ENCODE measurements at regions not wholly inside any gene's neighbourhood (a gene's known extent, or its start where the extent isn't known, plus 50 kb on each side); places are given as distances from the start of the nearest gene placed in this dataset.

DNA sequence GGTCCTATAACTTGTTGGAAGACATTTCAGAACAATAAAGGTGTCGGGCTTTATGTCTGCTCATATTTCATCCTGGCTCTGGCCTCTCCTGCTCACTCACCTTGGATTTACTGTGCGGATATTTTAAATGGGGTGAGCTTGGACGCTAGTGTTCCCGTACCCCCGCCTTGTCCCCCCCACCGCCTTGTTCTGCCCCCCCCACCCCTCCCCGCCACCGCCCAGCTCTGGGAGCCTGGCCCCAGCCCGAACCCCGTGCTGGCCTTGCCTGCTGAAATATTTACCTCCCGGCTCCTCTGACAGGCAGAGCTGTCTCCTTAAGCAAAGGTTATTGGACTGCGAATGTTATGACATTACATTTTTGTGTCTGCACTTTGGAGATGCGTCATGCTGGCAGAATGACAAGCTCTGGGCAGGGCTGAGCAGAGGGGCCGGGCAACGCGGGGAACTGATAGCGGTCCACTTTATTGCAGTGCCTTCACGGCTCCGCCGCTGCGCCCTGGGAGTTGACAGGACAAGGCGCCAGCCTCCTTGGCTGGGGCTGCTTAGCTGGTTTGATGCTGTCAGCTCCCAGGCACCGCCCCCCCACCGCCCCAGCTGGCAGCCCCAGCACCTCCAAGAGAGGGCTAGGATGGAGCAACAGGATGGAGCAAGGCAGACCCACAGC lies 222.5 kb upstream of the GSE1 start:
- DNase-seq (ENCODE audit: low spot score) = no peak

DNA sequence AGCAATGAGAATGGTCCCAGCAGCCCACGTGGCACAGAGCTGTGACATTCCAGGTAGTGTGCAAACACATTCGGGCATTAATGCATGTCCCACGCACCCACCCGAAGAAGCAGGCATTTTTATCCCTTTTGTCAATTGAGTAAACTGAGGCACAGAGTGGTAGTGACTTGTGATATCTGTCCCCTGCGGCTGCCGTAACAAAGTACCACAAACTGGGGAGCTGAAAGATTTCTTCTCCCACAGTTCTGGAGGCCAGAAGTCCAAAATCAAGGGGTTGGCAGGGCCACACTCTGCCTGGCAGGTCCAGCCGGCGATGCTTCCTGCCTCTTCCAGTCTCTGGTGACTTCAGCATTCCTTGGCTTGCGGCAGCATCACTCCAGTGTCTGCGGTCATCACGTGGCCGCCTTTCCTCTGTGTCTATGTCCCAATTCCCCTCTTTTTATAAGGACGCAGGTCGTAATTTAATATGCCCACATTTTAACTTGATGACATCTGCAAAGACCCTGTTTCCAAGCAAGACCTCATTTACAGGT lies 221.9 kb upstream of the GSE1 start:
- no peak for DNase-seq (ENCODE audit: low spot score)

DNA sequence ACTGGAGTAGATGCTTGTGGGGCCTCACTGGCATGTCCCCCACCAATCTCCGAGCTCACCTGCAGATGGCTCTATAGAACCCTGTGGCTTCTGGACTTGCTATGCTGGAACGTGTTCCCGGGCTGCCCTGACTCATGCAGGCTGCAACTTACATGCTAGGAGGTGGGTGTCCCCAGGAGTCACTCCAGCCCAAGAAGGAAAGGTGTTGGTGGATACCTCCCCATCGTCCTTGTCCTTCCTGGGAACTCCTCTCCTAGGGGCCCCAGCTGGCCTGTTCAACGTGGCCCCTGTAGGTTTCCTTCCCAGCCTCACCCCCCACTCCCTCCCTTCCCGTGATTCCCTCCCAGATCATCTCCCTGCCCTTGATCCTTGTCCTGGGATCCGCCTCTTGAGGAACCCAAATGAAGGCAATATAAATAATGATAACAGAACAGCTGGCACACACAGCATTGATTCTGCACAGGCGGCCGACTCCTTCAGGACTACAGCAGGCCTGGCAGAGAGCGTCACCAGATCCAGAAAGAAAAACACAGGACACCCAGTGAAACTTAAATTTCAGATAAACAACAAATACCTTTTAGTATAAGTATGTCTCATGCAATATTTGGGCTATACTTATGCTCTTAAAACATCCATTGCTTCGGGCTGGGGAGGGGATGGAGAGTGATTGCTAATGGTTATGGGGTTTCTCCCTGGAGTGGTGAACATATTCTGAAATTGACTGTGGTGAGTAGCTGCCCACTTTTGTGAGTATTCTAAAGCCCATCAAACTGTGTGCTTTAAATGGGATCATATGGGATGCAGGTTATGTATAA lies 221.1 kb upstream of the GSE1 start:
- no peak for DNase-seq (ENCODE audit: low spot score)

DNA sequence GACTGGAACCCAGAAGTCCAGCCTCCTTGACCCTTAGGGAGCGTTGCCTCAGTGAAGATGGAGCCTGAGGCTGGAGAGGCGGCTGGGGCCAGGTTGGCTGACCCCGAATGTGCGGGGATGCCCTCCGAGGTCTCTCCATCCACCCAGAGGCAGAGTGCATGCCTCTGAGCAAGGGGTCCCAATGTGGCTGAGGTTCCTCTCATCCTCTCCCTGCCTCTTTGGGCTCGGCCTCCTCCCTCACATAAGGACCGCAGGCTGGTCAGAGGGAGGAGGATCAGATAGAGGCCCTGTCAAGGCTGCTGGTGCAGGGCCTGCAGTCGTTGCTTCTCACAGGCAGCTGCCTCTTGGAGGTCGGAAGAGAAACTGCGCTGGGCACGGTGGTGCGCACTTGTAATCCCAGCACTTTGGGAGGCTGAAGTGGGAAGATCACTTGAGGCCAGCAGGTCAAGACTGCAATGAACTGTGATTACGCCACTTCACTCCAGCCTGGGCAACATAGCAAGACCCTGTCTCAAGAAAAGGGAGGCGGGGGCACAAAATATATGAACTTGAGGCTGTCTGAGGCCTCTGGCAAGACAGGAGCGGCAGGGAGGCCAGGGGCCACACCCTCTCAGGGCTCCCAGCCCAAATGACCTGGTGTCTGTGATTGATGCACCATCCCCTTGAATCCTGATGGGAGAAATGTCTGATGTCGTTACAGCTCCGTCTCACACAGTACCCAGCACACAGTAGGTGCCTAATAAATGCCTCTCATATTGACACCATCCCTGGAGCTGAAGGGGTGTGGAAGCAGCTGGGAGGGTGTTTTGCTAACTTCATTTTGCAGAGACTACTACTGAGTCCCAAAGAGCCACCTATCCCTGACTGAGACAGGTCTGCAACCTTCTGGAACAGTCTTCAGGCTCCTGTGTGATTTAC lies 220.1 kb upstream of the GSE1 start:
- no peak for DNase-seq (ENCODE audit: low spot score)

DNA sequence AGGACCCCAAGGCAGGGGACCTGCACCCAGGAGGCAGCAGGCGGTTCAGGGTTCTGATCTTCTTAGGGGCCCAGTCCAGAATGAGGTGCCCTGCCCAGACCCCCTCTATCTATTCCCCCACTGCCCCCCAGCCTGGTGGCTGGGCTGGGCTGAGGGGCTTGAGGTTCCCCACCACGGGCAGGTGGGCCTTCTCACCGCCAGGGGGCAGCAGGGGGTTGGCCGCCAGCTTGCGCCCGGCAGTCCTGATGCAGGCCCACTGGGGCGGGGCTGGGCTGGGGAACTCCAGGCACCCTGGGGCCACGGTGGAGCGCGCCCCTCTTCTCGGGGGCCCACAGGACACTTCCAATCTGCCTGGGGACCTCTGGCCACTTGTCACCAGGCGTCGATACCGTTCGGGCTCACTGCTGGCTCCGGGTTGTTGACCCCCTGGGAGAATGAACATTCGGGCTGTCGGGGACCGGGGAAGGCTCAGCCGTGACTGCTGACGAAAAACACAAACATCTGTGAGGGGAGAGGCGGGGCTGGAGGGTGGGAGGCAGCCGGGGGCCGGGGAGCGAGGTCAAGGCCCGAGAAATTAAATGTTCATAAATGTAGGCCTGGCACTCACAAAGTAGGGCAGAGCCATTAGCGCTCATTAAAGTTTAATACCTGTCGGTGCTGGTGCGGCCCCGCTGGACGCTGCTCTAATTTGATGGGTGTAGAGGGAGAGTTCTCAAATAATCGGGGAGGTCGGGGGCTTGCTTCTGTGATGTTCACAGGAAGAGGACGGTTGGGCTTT lies 219.3 kb upstream of the GSE1 start:
- DNase-seq (ENCODE audit: low spot score) = peak; percentile 78

DNA sequence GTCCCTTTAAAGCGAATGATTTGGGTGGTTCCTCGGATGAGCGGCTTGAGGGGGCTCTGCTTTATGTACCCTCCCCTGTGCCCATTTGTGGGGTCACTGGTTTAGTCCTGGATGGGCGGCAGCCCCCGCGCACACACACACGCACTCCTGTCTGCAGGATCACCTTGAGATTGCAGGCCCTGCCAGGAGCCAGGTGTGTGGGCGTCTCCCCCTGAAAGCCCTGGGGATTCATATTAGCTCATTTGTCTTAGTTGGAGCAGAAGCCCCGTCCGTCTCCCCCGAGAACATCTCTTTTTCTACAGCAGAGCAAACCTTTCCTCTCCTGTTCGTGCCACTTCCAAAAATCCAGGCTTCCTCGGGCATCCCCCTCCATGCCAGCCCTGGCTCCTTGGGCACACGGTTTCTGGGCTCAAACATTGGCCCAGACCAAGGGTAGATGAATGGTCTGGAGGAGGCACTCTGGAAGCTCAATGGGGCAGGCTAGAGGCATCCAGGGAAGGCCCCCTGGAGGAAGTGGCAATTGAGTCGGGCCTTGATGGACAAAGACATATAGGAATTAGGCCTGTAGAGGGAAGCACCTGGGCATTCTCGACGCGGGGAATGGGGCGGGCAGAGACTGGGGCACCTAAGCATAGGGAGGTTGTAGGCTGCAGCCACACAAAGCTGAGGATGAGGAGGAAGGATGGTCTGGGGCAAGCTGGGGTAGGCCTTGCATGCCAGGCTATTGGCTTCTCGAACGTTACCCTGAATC lies 218.5 kb upstream of the GSE1 start:
- DNase-seq (ENCODE audit: low spot score) = peak; percentile 50

DNA sequence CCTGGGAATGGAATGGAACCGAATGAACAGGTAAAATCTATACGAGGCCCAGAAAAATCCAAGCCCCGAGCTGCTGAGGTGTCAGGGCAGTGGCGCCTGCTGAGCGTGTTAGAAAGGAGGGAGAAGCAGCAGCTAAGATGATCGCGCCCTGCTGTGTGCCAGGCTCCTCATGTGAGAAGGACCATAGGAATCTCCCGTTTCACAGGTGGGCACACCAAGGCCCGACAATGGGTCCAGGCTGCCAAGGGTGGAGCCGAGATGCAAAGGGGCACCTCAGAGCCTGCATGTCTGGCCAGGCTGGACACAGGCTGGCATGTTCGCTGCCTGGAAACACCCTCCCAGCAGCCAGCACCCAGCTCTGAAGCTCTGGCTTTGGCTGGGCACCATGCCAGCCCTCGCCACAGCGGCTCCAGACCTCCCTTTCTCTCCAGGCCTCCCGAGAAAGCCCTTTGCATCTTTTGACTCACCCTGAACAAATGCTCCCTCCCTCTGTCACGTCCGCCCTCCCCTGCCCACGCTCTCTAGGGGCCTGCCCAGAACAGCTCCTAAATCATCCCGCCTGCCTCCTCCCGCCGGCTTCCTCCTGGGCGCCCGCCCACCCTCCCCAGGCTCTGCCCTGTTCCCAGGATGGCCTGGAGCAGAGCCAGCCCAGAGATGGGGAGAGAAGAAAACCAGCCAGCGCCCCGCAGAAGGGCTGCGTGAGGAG lies 217.8 kb upstream of the GSE1 start:
- DNase-seq (ENCODE audit: low spot score) = no peak

DNA sequence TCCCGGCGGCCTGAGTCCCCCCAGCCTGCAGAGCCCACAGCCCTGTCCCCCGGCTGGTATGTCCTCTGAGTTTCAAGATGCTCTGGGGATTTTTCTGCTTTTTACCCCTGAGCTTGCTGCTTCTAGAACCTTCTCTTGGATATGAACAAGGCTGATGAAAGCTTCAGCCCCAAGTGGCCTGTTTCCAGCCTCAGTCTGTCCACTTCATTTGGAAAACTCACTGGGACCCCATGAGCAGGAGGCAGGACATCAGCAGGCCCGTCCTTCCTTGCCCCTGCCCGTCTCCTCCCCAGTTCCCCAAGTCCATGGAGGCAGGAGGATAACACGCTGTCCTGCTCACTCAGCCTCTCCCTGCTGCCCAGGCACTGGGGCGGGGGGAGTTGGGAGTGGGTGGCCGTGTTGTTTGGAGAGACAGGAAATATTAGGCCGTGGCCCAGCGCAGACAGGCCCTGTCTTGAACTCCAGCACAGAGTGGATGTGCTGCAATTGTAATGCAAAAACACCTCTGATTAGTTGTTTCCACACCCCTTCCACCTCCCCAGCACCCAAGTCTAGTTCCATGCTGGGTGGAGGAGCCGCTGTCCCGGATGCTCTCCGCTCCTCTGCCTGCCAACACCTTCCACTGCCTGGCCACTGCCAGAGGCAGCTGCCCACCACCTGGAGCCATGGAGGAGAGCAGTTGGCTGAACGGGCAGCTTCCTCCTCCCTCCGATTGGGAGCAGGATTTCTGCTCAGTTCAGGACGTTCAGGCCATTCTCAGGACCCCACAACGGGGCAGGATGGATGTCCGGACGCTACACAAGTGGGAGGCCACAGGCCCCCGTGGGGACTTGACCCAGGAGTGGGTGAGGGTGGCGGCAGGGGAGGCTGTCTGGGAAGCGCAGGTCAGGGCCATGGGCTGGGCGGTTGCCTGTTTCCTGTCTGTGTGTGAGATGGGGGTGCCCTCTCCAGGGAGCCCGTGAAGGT lies 216.9 kb upstream of the GSE1 start:
- DNase-seq (ENCODE audit: low spot score) = no peak

DNA sequence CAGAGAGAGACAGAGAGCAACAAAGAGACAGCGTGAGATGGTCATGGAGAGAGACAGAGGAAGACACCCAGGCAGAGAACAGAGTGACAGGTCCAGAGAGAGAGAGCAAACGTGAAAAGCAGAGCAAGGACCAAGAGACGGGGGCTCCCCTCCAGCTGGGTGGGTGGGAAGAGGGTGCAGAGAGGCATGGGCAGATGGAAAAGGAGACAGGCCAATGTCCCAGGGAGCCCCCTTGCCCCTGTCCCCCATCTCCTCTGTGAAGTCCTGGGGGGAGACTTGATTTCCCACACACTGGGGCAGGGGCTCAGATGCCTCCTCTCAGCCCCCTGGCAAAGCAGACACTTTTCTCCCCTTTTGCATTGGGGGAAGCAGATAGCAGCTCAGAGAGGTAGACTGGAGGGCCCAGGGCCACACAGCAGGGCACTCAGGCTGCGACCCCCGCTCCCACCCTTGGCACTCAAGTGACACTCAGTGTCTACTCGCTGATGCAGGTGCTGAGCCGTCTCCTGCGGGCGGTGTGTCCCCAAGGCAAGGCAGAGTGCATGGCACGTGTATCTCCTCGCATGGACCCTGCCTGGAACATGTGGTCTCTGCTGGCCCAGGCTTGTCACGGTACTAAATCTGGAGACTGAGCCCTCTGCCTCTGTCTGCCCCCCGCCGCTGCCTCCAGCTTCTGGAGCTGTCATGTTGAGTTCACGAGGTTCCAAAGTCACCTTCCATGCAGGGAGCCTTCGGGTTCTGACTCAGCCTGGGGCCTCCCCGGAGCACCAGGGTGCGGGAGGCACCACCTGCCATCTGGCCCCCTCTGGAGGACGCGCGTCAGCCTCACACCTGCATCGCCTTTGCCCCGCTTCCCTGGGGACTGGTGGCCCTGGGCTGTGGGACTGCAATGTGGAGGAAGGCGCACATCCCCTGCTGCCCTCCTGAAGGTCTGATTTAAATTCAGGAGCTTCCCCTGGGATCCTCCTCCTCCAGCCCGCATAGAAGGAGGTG lies 215.9 kb upstream of the GSE1 start:
- peak; percentile 90 for DNase-seq (ENCODE audit: low spot score)

DNA sequence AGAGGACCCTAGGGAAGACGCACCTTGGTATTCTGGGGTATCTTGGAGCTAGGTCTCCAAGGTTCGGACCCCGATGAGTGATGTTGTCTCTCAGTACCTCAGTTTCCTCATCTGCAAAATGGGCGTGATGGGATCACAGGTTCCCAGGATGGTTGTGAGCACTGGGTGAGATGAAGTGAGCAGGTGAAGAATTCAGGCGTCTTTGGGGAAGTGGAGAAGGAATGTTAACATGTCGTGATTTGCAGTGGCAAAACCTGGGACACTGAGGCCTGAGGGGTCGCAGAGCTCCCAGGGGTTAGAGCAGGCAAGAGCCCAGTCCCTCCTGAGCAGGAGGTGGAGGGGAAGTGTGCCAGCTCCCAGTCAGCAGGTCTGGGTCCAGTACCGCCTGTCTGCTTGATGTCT lies 215.1 kb upstream of the GSE1 start:
- DNase-seq (ENCODE audit: low spot score) = no peak

DNA sequence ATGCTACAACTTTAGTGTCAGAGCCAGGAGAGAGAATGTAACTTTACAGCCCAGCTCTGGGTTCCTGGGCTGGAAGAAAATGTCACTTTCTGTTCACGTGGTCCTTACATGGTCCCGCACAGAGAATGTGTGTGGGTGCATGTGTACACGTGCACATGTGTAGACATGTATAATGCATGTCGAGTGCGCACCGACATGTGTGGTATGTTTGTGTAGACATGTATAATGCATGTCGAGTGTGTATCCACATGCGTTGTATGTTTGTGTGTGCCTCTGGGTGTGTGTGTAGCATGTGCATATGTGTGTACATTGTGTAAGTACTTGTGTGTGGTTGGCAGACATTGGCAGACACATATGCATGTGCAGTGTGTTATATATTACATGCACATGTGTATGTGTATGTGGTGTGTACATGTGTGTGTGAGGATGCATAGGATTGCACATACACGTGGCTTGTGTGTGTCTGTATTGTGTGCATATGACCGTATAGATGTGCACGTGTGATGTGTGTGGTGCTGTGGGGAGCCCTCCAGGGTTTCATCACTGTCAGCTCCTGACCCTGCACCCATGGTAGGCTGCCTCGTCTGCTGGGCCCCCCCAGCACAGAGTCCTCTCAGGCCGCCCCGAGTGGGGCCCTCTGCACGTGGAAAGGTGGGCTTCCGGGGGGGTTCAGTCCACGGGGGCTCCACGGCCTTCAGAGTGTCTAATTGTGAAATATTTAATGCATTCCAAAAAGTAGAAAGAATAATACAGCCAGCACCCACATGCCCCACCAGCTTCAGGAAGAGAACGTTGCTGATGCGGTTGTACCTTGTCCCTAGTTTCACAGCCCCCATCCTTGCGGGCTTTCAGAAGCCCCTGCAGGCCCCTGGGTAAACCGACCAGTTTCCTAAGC lies 214.2 kb upstream of the GSE1 start:
- DNase-seq (ENCODE audit: low spot score) = no peak

DNA sequence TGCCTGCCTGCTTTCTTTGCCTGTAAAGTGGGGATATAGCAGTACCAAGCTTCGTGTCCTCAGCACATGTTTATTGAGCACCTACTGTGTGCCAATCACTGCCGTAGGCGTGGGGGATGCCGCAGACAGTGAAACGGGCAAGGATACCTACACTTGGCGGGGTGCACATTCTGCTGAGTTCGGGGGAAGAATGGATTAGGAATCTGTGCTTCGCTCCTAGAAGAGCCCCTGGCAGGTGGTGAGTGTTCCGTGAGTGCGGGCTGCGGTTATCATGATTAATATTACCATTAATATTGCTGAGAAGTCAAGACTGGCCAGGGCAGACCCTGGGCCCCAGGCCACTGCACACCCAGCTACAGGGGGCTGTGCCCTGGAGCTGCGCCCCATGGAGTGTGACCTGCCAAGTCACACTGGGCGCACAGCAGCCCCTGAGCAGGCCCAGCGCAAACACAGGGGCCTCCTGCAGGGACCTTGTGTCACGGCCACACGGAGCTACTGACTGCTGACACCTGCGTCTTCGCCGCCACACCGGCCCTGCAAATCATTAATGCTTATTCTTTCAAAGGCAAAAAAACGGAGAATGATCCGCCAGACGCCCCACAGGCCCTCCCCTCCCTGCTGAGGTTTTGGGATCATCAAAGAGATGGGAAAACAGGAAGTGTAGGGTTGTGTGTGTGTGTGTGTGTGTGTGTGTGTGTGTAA lies 213.4 kb upstream of the GSE1 start:
- DNase-seq (ENCODE audit: low spot score) = no peak

DNA sequence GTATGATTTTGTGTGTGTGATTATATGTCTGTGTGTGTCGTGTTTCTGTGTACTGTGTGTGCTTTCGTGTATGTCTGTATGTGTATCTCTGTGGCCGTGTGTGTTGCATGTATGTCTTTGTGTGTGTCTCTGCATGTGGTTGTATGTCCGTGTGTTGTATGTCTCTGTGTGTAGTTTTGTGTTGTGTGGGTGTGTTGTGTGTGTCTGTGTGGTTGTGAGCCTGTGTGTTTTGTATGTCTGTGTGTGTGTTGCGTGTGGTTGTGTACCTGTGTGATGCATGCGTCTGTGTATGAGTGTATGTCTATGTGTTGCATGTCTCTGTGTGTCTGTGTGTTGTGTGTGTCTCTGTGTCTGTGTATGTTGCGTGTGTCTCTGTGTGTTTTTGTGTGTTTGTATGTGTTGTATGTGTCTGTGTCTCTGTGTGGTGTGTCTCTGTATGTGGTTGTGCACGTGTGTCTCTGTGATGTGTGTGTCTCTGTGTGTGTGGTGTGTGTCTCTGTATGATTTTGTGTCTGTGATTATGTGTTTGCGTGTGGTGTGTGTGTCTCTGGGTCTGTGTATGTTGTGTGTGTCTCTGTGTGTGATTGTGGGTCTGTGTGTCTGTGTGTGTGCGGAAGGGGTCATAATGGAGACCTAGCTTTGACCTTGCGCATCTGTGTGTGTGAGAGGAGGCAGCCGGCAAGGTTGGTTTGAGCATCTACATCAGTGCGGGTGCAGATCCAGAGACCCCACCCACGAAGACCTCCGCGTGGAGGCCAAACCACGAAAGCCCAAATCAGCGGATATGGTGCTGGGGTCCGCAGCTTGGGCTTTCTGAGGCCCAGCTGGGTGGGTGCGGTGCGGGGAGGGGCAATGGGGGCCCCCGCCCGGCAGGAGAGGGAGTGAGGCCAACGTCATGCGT lies 212.6 kb upstream of the GSE1 start:
- no peak for DNase-seq (ENCODE audit: low spot score)

DNA sequence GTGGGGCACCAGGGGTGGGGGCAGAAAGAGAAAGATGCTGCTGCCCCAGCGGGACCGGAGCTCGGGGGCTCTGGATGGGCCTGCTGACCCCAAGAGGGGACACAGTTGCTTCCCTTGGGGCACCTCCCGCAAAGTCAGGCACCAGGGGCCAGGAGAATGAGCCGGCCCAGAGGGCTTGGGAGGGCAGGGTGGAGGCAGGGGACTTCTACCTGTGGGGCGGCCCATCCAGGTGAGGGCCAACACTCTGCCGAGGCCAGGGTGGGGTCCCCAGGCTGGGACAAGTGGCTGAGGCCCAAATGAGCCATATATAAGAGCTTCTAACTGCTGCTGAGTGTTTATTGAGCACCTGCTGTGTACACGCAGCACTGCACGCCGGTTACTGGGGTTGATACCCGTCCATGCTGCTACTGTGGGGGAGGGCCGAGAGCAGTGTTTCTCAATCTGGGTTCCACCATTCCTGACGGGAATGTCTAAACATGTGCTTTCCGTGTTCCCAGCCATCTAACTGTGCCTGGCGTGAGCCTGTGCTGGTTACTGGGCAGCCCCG lies 211.7 kb upstream of the GSE1 start:
- DNase-seq (ENCODE audit: low spot score) = no peak
